Endometrium (tissue), 2 donors: ENCODE measurements at regions not wholly inside any gene's neighbourhood (a gene's known extent, or its start where the extent isn't known, plus 50 kb on each side); places are given as distances from the start of the nearest gene placed in this dataset.

Experiments
- FAIRE-seq: peaks from 2 replicates; lab custom pipeline; 2012; peaks lifted over from hg19 to GRCh38; lab: Jason Lieb, UNC
- donor health status: control.
- donor health status: control.

DNA sequence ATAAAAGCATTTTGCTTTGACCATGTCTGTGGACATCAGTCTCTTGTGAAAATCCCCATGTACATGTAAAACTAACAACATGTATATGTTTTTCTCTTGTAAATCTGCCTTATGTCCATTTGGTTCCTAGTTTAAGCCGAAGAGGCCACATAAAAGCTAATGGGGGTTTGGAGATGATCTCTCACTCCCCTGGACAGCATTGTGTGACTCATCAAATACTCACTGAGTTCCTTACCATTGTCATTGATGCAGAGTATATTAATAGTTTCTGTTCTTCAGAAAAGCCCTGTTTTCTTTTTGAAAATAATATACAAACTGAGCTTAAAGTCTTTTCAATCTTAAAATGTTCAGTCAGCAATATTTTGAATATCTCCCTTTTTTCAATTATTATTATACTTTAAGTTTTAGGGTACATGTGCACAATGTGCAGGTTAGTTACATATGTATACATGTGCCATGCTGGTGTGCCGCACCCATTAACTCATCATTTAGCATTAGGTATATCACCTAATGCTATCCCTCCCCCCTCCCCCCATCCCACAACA lies 536.7 kb upstream of the HTR2A start:
- FAIRE-seq = no peak

GRCh38 chr13:47426126-47426849 lies 529.4 kb upstream of the HTR2A start:
- no peak for FAIRE-seq

- no peak for FAIRE-seq
Measured at GRCh38 chr13:47421525-47421924, 524.7 kb upstream of the HTR2A start.

GRCh38 chr13:47420568-47420967 lies 523.7 kb upstream of the HTR2A start:
- FAIRE-seq = no peak

DNA sequence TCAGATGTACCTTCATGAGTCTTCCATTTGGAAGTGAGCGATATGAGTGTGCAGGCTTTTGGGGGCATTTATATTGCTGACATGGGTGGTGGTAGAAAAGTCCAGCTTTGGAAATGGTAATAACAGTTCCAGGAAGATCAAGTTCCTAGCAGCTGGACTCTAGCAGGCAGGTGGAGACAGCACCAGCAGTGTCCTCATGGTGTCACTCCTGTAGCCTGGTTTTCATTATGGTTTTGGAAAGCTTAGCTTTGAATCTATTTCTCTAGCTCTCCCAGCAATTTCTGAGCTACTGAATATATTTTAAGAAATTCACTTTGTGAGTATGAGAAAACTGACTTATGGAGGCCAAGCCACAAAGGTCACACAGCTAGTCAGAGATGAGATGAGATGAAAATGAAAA lies 523.2 kb upstream of the HTR2A start:
- FAIRE-seq = no peak

DNA sequence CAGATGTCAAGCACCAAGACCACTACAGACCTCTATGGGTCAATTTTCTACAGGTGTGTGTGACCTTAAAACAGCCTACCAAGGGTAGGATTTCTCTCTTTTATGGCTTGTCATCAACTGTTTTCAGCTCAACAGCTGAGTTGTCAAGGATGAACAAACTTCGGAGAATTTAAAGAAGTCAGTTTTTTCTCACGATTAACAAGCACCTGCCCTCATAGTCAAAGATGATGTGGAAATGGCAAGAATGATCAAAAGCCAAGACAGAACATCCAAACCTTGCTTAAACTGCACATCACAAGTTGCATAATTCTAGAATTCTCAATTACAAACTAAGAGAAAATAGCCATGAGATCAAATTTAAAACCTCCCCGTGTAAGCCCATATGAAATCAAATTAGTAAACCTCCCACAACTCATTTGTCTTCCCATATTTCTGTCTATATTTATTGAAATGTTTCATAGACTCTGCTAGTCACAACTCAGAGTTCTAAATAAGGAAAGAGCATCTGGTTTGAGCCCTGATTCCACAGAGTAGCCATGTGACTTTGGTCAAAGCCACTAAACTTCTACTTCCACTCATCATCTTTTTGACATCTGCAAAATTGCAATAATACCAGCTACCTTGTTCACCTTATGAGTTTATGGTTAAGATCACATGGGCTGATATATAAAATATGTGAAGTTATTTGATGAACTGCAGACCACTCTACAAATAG lies 521.5 kb upstream of the HTR2A start:
- FAIRE-seq = no peak

DNA sequence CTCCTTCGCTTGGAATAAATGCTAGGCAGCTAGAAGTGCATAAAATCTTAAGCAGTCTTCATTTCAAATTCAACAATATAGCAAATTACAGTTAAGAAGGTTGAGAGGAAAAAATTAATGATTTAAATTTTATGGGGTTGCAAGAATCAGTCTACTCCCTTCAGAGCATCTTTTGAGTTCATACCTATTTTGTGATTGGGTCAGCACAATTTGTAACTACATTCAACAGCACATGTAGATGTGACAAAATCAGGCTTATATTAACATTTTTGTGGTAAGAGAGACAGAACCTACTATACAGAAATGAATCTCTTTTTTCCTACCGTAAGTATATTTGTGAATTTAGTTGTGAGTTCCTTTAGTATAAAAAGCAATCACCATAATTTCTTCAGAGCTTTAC lies 520.6 kb upstream of the HTR2A start:
- no peak for FAIRE-seq

DNA sequence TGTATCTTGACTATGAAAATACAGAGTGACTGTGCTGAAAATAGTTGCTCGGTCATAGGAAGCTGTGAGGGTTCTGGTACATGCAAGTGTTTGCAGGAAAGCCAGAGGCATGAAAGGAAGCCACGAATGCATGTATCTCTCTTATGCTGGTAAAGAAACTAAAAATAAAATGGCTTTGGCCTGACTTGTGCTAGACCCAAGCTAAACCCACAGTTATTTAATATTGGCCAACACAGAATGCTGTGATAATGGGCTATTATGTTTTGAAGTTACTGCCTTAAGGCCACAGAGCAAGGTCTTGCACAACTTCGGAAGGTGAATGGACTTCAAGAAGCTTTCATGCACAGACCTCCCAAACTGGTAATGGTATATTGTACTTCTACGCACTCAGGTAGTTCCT lies 518.2 kb upstream of the HTR2A start:
- no peak for FAIRE-seq

DNA sequence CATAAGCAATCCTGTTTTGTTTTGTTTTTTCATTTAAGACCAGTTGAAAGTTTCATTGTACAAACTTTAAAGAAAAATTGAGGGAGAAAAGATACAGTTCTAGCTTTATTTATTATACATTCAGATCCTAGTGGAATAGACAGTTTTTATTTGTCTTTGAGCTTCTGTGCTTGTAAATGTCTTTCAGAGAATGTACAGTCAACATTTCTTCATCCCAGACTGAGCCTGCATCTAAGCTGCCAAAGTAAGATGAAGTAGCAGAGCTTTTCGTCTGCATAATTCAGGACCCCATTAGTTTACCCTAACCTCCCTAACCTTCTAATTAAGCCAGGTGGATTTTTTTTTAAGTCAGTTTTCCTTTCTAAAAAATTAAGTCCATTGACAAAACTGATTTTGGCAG lies 516.7 kb upstream of the HTR2A start:
- FAIRE-seq = no peak

- no peak for FAIRE-seq
Measured at GRCh38 chr13:47413112-47413511, 516.3 kb upstream of the HTR2A start.

GRCh38 chr13:47409778-47410177 lies 512.9 kb upstream of the HTR2A start:
- FAIRE-seq = no peak

DNA sequence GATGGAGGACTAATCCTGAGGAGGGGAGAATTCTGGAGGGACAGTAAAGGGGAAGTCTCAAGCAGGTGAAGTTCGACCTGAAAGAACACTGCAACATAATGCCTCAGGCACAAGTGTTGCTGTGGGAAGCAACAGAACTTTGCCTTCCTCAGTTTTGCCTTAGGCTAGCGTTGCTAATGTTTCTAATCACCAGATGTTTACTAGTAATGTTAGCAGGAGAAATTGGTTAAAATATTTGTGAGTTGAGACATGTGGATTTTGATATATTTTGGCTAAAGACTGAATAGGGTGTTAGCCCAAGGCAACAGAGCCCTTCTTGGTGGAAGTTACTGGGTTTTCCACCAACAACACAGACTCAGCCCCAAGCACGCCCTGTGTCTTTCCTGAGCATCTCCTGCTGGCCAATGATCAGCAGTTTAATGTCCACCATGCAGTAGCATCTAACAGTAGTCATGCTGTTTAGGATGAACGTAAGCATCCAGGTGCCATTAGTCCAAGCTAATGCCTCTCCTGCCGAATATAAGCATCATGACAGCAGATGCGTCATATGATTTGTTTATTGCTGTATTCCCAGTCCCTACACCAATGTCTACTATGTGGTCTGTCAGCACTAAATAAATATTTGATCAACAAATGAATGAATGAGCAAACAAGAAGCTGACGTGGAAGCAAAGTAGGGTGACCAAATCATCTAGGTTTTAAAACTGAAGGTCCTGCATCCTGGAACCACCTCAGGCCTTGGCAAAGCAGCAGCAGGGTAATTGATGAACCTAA lies 511.9 kb upstream of the HTR2A start:
- no peak for FAIRE-seq

- no peak for FAIRE-seq
Measured at GRCh38 chr13:47407808-47408207, 511.0 kb upstream of the HTR2A start.

- FAIRE-seq = no peak
Measured at GRCh38 chr13:47399599-47399998, 502.7 kb upstream of the HTR2A start.

DNA sequence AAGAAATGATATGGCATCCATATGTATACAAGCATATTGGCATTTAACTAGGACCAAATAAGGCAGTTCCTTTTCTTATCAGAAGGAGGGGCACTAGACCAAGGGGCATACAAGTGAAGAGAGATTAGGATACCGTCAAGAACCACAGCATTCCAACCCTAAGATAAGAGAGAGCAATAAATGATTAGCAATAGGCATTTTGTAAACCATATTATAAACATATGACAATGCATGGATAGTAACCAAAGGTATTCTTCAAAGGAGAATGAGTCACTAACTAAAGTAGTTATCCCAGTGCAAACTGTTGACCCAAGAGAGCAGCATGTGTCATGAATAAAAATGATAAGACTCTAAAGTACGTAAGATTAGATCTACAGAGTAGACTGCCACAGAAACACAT lies 500.9 kb upstream of the HTR2A start:
- no peak for FAIRE-seq

DNA sequence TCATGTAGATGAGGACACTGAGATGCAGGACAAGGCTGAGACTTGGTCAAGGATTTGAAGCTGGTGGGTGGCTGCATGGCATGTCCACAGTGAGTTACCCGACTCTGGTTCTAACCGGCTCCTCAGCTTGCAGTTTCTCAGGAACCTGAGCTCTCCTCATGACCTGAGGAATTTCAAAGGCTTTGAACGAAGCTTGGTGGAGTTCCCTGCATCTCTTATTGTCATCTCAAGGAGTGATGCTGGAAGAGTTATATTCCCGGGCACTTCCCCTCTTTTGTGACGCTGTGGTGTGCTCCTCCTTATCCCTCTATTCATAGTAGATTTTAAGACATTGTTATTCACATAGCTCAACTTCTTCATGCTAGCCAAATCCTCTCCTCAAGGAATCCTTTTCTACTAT lies 500.1 kb upstream of the HTR2A start:
- no peak for FAIRE-seq

GRCh38 chr13:47374741-47375140 lies 477.9 kb upstream of the HTR2A start:
- FAIRE-seq = no peak

GRCh38 chr13:47372751-47373150 lies 475.9 kb upstream of the HTR2A start:
- no peak for FAIRE-seq

DNA sequence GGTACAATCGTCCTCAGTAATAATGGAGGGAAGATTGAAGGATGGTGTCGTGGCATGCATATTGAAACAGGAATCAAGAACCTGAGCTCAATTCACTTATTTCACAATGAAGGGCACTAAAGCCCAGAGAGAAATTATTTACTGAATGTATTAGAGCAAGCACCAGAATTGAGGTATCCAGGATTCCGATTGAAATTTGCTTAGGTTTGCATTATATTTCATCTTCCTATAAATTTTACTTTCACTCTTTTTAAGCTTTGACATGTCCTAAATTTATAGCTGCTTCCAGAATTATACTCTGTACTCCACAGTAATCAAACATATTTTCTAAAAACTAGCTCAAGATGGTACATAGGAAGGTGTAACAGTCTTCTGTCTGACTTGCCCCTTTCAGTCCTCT lies 454.9 kb upstream of the HTR2A start:
- no peak for FAIRE-seq

DNA sequence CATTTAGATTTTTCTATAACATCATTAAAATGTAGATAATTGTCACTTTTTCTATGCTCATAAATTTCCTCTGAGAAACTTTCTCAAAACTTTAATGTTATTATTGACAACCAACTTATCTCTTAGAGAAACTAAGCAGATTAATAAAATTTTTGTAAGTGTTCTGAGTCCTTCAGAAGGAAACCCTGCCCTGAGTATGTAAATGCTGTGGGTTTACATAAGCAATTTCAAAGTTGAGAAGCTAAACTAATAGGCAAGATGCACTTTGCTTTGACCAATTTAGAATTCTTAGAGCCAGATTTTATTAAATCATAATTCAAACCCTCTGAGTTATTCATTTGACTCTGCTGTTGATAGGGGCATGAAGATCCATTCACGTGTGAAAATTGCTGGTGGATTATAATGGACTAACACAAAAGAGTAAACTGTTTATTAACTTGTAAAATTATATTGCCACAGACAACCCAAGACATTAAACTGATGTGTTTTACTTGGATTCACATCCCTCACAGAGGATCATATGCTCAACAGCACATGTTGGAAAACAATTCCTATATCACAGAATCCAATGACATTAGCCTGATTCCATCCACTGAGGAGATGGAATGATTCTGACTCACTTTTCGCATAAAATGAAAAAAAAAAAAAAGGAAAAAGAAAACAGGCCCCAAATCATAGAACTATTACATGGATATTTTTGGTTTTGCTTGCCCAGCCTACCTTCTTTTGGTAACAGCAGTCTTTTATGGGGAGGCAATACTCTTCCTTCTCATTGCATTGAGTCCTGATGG lies 453.7 kb upstream of the HTR2A start:
- FAIRE-seq = no peak

- FAIRE-seq = no peak
Measured at GRCh38 chr13:47349211-47349610, 452.4 kb upstream of the HTR2A start.
